ENCODE measurements at regions not wholly inside any gene's neighbourhood (a gene's known extent, or its start where the extent isn't known, plus 50 kb on each side); places are given as distances from the start of the nearest gene placed in this dataset.

GRCh38 chr12:47319746-47320145 is 240.0 kb upstream of the AMIGO2 start (continued):
- TF ChIP-seq KLF10 (tag by site-specific recombination; IDR thresholded peaks at IDR 0.05) (no peak), ZNF416 (tag by site-specific recombination; IDR thresholded peaks at IDR 0.05) (no peak), WT1 (tag by site-specific recombination; IDR thresholded peaks at IDR 0.05) (no peak)

- CTCF ChIA-PET, result no interaction called here
- Histone ChIP-seq H3K36me3 (ENCODE audit: control insufficient read depth in 2 of 2, insufficient read depth in 1 of 2, low read length in 2 of 2) (no peaks in the 10 kb centered on the region), H3K27ac (ENCODE audit: extremely low read depth, low read depth, low read length) (no peak overlapping the region), H3K4me1 (ENCODE audit: control insufficient read depth, insufficient read depth, low read length) (no peaks in the 10 kb centered on the region), H3K9me3 (ENCODE audit: control insufficient read depth, insufficient read depth, low read depth, low read length) (no peaks in the 10 kb centered on the region), H3K4me3 (ENCODE audit: low read depth, low read length) (no peak overlapping the region)
- no peak for TF ChIP-seq ZBTB48 (tag by site-specific recombination; IDR thresholded peaks at IDR 0.05)
- TF ChIP-seq FEZF1 (tag by site-specific recombination; IDR thresholded peaks at IDR 0.05), result no peak
- no peak for TF ChIP-seq ZNF404 (tag by site-specific recombination; IDR thresholded peaks at IDR 0.05)
- TF ChIP-seq ZNF112 (tag by site-specific recombination; IDR thresholded peaks at IDR 0.05), result no peak
- TF ChIP-seq ZNF768 (tag by site-specific recombination; IDR thresholded peaks at IDR 0.05), result no peak
- TF ChIP-seq ZNF785 (tag by site-specific recombination; IDR thresholded peaks at IDR 0.05), result no peak
- no peak for TF ChIP-seq PRDM4 (tag by site-specific recombination; IDR thresholded peaks at IDR 0.05)
- TF ChIP-seq ZNF626 (tag by site-specific recombination; IDR thresholded peaks at IDR 0.05), result no peak
- no peak for TF ChIP-seq KLF16 (tag by site-specific recombination; IDR thresholded peaks at IDR 0.05)
- no peak for TF ChIP-seq ZNF514 (tag by site-specific recombination; IDR thresholded peaks at IDR 0.05)
- TF ChIP-seq HOXC10 (CRISPR knock-in tag; IDR thresholded peaks at IDR 0.05), result no peak
- TF ChIP-seq ZNF398 (tag by site-specific recombination; IDR thresholded peaks at IDR 0.05), result no peak
- no peak for TF ChIP-seq ZNF510 (tag by site-specific recombination; IDR thresholded peaks at IDR 0.05; ENCODE audit: insufficient replicate concordance)
- no peak for TF ChIP-seq ZNF416 (tag by site-specific recombination; IDR thresholded peaks at IDR 0.05)
- TF ChIP-seq ZNF133 (tag by site-specific recombination; IDR thresholded peaks at IDR 0.05), result no peak
- TF ChIP-seq KLF8 (tag by site-specific recombination; IDR thresholded peaks at IDR 0.05), result no peak
- no peak for TF ChIP-seq ZNF777 (tag by site-specific recombination; IDR thresholded peaks at IDR 0.05; ENCODE audit: borderline replicate concordance)
- POLR2A ChIA-PET, result no interaction called here
These were observed 239.2 kb upstream of the AMIGO2 start for GRCh38 chr12:47318963-47319362.

GRCh38 chr12:47317175-47317915 is 237.6 kb upstream of the AMIGO2 start:
- no peaks in the 10 kb centered on the region for H3K36me3 ChIP-seq (ENCODE audit: control insufficient read depth in 2 of 2, insufficient read depth in 1 of 2, low read length in 2 of 2)
- CTCF ChIA-PET, result no interaction called here
- POLR2A ChIA-PET, result no interaction called here
- TF ChIP-seq ZNF148 (tag by site-specific recombination; IDR thresholded peaks at IDR 0.05; ENCODE audit: borderline replicate concordance) (no peak), ELK4 (IDR thresholded peaks at IDR 0.05; ENCODE audit: borderline replicate concordance, low read depth, low read length) (no peak), ZNF48 (tag by site-specific recombination; IDR thresholded peaks at IDR 0.05) (no peak), ZNF211 (tag by site-specific recombination; IDR thresholded peaks at IDR 0.05; ENCODE audit: low read depth) (no peak), ZNF544 (tag by site-specific recombination; IDR thresholded peaks at IDR 0.05) (no peak)
- no peaks in the 10 kb centered on the region for H3K9me3 ChIP-seq (ENCODE audit: control insufficient read depth, insufficient read depth, low read depth, low read length)
- no peaks in the 10 kb centered on the region for H3K4me1 ChIP-seq (ENCODE audit: control insufficient read depth, insufficient read depth, low read length)
- no peak overlapping the region for H3K27ac ChIP-seq (ENCODE audit: extremely low read depth, low read depth, low read length)
- H3K4me3 ChIP-seq (ENCODE audit: low read depth, low read length), result no peak overlapping the region
